Fibroblast of lung (primary cell): ENCODE measurements at regions not wholly inside any gene's neighbourhood (a gene's known extent, or its start where the extent isn't known, plus 50 kb on each side); places are given as distances from the start of the nearest gene placed in this dataset.

Source experiments
- EZH2 ChIP-seq: IDR thresholded peaks from 2 replicates; pipeline ENCODE4 v1.5.1; 2012; ENCODE audit warnings: low read length, control low read depth, mild to moderate bottlenecking; ENCODE audit errors: missing control alignments
- TF ChIP-seq, protein P1 (sequence below), 2 donors: IDR thresholded peaks in 1 of 2; conservative IDR thresholded peaks in 1 of 2; 1 replicate in 1 of 2; 2 replicates in 1 of 2; pipeline ENCODE4 v1.5.1; 2011 to 2012; ENCODE audit warnings: low read length in 2 of 2, control low read depth in 1 of 2, inconsistent platforms in 1 of 2, low read depth in 1 of 2, mild to moderate bottlenecking in 1 of 2

- TF ChIP-seq, protein P1, sequence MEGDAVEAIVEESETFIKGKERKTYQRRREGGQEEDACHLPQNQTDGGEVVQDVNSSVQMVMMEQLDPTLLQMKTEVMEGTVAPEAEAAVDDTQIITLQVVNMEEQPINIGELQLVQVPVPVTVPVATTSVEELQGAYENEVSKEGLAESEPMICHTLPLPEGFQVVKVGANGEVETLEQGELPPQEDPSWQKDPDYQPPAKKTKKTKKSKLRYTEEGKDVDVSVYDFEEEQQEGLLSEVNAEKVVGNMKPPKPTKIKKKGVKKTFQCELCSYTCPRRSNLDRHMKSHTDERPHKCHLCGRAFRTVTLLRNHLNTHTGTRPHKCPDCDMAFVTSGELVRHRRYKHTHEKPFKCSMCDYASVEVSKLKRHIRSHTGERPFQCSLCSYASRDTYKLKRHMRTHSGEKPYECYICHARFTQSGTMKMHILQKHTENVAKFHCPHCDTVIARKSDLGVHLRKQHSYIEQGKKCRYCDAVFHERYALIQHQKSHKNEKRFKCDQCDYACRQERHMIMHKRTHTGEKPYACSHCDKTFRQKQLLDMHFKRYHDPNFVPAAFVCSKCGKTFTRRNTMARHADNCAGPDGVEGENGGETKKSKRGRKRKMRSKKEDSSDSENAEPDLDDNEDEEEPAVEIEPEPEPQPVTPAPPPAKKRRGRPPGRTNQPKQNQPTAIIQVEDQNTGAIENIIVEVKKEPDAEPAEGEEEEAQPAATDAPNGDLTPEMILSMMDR (conservative IDR thresholded peaks at IDR 0.05 in 1 of 2, IDR thresholded peaks at IDR 0.05 in 1 of 2; ENCODE audit: low read depth in 1 of 2, low read length in 2 of 2) = no peak
- TF ChIP-seq EZH2 = no peak
These were observed 1131.6 kb downstream of the DTWD2 start for GRCh38 chr5:117856713-117857112.
